Neural crest cell (in vitro differentiated cells): ENCODE measurements at regions not wholly inside any gene's neighbourhood (a gene's known extent, or its start where the extent isn't known, plus 50 kb on each side); places are given as distances from the start of the nearest gene placed in this dataset.

ENCODE experiments used
- DNase-seq: peaks from one replicate; pipeline ENCODE4 v3.0.0; 2021; ENCODE audit warnings: low read depth, mixed read lengths, low spot score
- H3K27ac Mint-ChIP-seq: one replicate; pipeline ENCODE4 v1.8.0; 2021; ENCODE audit warnings: mild to moderate bottlenecking, mixed read lengths; ENCODE audit not compliant: unreplicated experiment
- H3K27me3 Mint-ChIP-seq: 2 replicates; pipeline ENCODE4 v1.8.0; 2021; ENCODE audit warnings: low read depth, mild to moderate bottlenecking, mixed read lengths
- H3K36me3 Mint-ChIP-seq: 2 replicates; pipeline ENCODE4 v1.8.0; 2021; ENCODE audit warnings: low read depth, mild to moderate bottlenecking, mixed read lengths
- H3K4me1 Mint-ChIP-seq: 2 replicates; pipeline ENCODE4 v1.8.0; 2021; ENCODE audit warnings: mixed read lengths
- H3K4me3 Mint-ChIP-seq: one replicate; pipeline ENCODE4 v1.8.0; 2021; ENCODE audit warnings: mild to moderate bottlenecking, mixed read lengths
- H3K9me3 Mint-ChIP-seq: 2 replicates; pipeline ENCODE4 v1.8.0; 2021; ENCODE audit warnings: mixed read lengths
- CTCF ChIP-seq: fragments of 200-600 bp; sonication (generic); conservative IDR thresholded peaks from 2 replicates; pipeline ENCODE4 v1.5.0; 2021; ENCODE audit warnings: antibody characterized with exemption, mild to moderate bottlenecking

- H3K36me3 Mint-ChIP-seq: no peaks in the 10 kb centered on the region
- H3K4me3 Mint-ChIP-seq: no peak overlapping the region
- H3K4me1 Mint-ChIP-seq: peaks cover 4% of the 10 kb centered on the region
- H3K27me3 Mint-ChIP-seq: peaks cover 3% of the 10 kb centered on the region
- no peak for DNase-seq
- TF ChIP-seq CTCF: no peak
- no peaks in the 10 kb centered on the region for H3K9me3 Mint-ChIP-seq
- H3K27ac Mint-ChIP-seq: no peak overlapping the region
Measured at GRCh38 chr5:15373151-15373550, 126.8 kb upstream of the FBXL7 start.

GRCh38 chr5:15371184-15371583 lies 128.8 kb upstream of the FBXL7 start:
- H3K9me3 Mint-ChIP-seq: no peaks in the 10 kb centered on the region
- peaks cover 4% of the 10 kb centered on the region for H3K4me1 Mint-ChIP-seq
- H3K36me3 Mint-ChIP-seq: no peaks in the 10 kb centered on the region
- H3K27me3 Mint-ChIP-seq: no peaks in the 10 kb centered on the region
- no peak overlapping the region for H3K27ac Mint-ChIP-seq
- TF ChIP-seq CTCF: no peak
- DNase-seq: no peak
- no peak overlapping the region for H3K4me3 Mint-ChIP-seq

GRCh38 chr5:15368835-15369234 lies 131.1 kb upstream of the FBXL7 start:
- Mint-ChIP-seq H3K9me3 (no peaks in the 10 kb centered on the region), H3K27me3 (no peaks in the 10 kb centered on the region), H3K27ac (no peak overlapping the region), H3K4me1 (peaks cover 18% of the 10 kb centered on the region), H3K36me3 (no peaks in the 10 kb centered on the region), H3K4me3 (no peak overlapping the region)
- DNase-seq: no peak
- TF ChIP-seq CTCF: no peak

GRCh38 chr5:15367489-15367888 lies 132.5 kb upstream of the FBXL7 start:
- H3K27me3 Mint-ChIP-seq: no peaks in the 10 kb centered on the region
- H3K36me3 Mint-ChIP-seq: no peaks in the 10 kb centered on the region
- H3K4me1 Mint-ChIP-seq: peaks cover 29% of the 10 kb centered on the region
- H3K4me3 Mint-ChIP-seq: no peak overlapping the region
- no peak for DNase-seq
- H3K27ac Mint-ChIP-seq: no peak overlapping the region
- no peaks in the 10 kb centered on the region for H3K9me3 Mint-ChIP-seq
- TF ChIP-seq CTCF: no peak

- H3K9me3 Mint-ChIP-seq: no peaks in the 10 kb centered on the region
- no peak for DNase-seq
- no peak overlapping the region for H3K27ac Mint-ChIP-seq
- H3K4me3 Mint-ChIP-seq: no peak overlapping the region
- peaks cover 31% of the 10 kb centered on the region for H3K4me1 Mint-ChIP-seq
- TF ChIP-seq CTCF: no peak
- H3K36me3 Mint-ChIP-seq: no peaks in the 10 kb centered on the region
- H3K27me3 Mint-ChIP-seq: no peaks in the 10 kb centered on the region
Measured at GRCh38 chr5:15366676-15367391, 133.1 kb upstream of the FBXL7 start.
